Osteoblast (primary cell): ENCODE measurements at regions not wholly inside any gene's neighbourhood (a gene's known extent, or its start where the extent isn't known, plus 50 kb on each side); places are given as distances from the start of the nearest gene placed in this dataset.

Source experiments
- DNase-seq: peaks from one replicate; pipeline ENCODE4 v3.0.0; 2011; ENCODE audit warnings: low spot score, mixed read lengths; ENCODE audit not compliant: insufficient read length; ENCODE audit errors: missing footprints
- H2AFZ ChIP-seq: 2 replicates; pipeline ENCODE4 v1.6.0; 2011; ENCODE audit warnings: mild to moderate bottlenecking, low read length
- H3K27ac ChIP-seq: 2 replicates; pipeline ENCODE4 v1.5.1; 2011; ENCODE audit warnings: mild to moderate bottlenecking, low read depth, low read length, moderate library complexity
- H3K27me3 ChIP-seq: 2 replicates; pipeline ENCODE4 v1.6.0; 2012; ENCODE audit warnings: mild to moderate bottlenecking, control low read depth, inconsistent platforms, low read length, moderate library complexity; ENCODE audit not compliant: insufficient read depth
- H3K36me3 ChIP-seq: 2 replicates; pipeline ENCODE4 v1.5.1; 2011; ENCODE audit warnings: mild to moderate bottlenecking, low read length, control low read depth, moderate library complexity; ENCODE audit not compliant: insufficient read depth
- H3K4me1 ChIP-seq: 2 replicates; pipeline ENCODE4 v1.5.1; 2011; ENCODE audit warnings: mild to moderate bottlenecking, low read length, control low read depth, moderate library complexity; ENCODE audit not compliant: insufficient read depth
- H3K4me2 ChIP-seq: 2 replicates; pipeline ENCODE4 v1.6.0; 2011; ENCODE audit warnings: mild to moderate bottlenecking, low read length; ENCODE audit not compliant: insufficient read depth
- H3K4me3 ChIP-seq: fragments of 200-600 bp; sonication (generic); 3 replicates; pipeline ENCODE4 v1.5.1; 2012; ENCODE audit warnings: mild to moderate bottlenecking, low read length, inconsistent platforms; ENCODE audit not compliant: insufficient read depth
- H3K79me2 ChIP-seq: 2 replicates; pipeline ENCODE4 v1.6.0; 2012; ENCODE audit warnings: mild to moderate bottlenecking, low read length, control low read depth, inconsistent platforms; ENCODE audit not compliant: insufficient read depth
- H3K9me3 ChIP-seq: 2 replicates; pipeline ENCODE4 v1.5.1; 2011; ENCODE audit warnings: low read depth, low read length, control low read depth
- H4K20me1 ChIP-seq: 2 replicates; pipeline ENCODE4 v1.6.0; 2012; ENCODE audit warnings: mild to moderate bottlenecking, low read length, control low read depth; ENCODE audit not compliant: insufficient read depth
- CTCF ChIP-seq: IDR thresholded peaks from 2 replicates; pipeline ENCODE4 v1.5.1; 2011; ENCODE audit warnings: mild to moderate bottlenecking, low read depth, low read length, moderate library complexity; ENCODE audit errors: extremely low read depth

- DNase-seq = no peak
- Histone ChIP-seq H3K27ac (no peak overlapping the region), H3K4me3 (no peak overlapping the region), H2AFZ (no peak overlapping the region), H3K9me3 (no peaks in the 10 kb centered on the region), H3K4me2 (no peak overlapping the region), H3K27me3 (no peaks in the 10 kb centered on the region), H4K20me1 (no peaks in the 10 kb centered on the region), H3K36me3 (no peaks in the 10 kb centered on the region), H3K79me2 (no peaks in the 10 kb centered on the region), H3K4me1 (no peaks in the 10 kb centered on the region)
- no peak for TF ChIP-seq CTCF
Measured at GRCh38 chr11:14579646-14580045, 59.5 kb upstream of the PSMA1 start.

- no peaks in the 10 kb centered on the region for H3K27me3 ChIP-seq
- no peaks in the 10 kb centered on the region for H3K4me1 ChIP-seq
- no peaks in the 10 kb centered on the region for H3K9me3 ChIP-seq
- no peaks in the 10 kb centered on the region for H4K20me1 ChIP-seq
- TF ChIP-seq CTCF = no peak
- no peaks in the 10 kb centered on the region for H3K79me2 ChIP-seq
- no peak overlapping the region for H3K4me2 ChIP-seq
- no peak overlapping the region for H2AFZ ChIP-seq
- no peak overlapping the region for H3K4me3 ChIP-seq
- DNase-seq = no peak
- H3K27ac ChIP-seq = no peak overlapping the region
- no peaks in the 10 kb centered on the region for H3K36me3 ChIP-seq
Measured at GRCh38 chr11:14582793-14583192, 60.8 kb upstream of the PDE3B start.

GRCh38 chr11:14583252-14584034 lies 60.2 kb upstream of the PDE3B start:
- TF ChIP-seq CTCF = no peak
- no peak for DNase-seq
- no peak overlapping the region for H3K4me2 ChIP-seq
- H3K27me3 ChIP-seq = no peaks in the 10 kb centered on the region
- no peak overlapping the region for H2AFZ ChIP-seq
- no peak overlapping the region for H3K4me3 ChIP-seq
- no peaks in the 10 kb centered on the region for H3K4me1 ChIP-seq
- no peaks in the 10 kb centered on the region for H3K9me3 ChIP-seq
- H3K79me2 ChIP-seq = no peaks in the 10 kb centered on the region
- H3K27ac ChIP-seq = no peak overlapping the region
- no peaks in the 10 kb centered on the region for H3K36me3 ChIP-seq
- no peaks in the 10 kb centered on the region for H4K20me1 ChIP-seq

GRCh38 chr11:14584035-14584363 lies 59.6 kb upstream of the PDE3B start:
- Histone ChIP-seq H3K9me3 (no peaks in the 10 kb centered on the region), H3K4me2 (no peak overlapping the region), H3K27ac (no peak overlapping the region), H3K79me2 (no peaks in the 10 kb centered on the region), H3K36me3 (no peaks in the 10 kb centered on the region), H3K27me3 (no peaks in the 10 kb centered on the region), H2AFZ (no peak overlapping the region), H3K4me3 (no peak overlapping the region), H4K20me1 (no peaks in the 10 kb centered on the region), H3K4me1 (no peaks in the 10 kb centered on the region)
- TF ChIP-seq CTCF = no peak
- DNase-seq = no peak
